H4 (cell line): ENCODE measurements at regions not wholly inside any gene's neighbourhood (a gene's known extent, or its start where the extent isn't known, plus 50 kb on each side); places are given as distances from the start of the nearest gene placed in this dataset.

ENCODE experiments used
- DNase-seq: peaks from one replicate; pipeline ENCODE4 v3.0.0-alpha.2; 2015; ENCODE audit warnings: low spot score

- no peak for DNase-seq
Observed at GRCh38 chr1:117678246-117678977, 72.6 kb downstream of the TENT5C start.

- no peak for DNase-seq
Observed at GRCh38 chr1:117679299-117679698, 73.5 kb downstream of the TENT5C start.

DNA sequence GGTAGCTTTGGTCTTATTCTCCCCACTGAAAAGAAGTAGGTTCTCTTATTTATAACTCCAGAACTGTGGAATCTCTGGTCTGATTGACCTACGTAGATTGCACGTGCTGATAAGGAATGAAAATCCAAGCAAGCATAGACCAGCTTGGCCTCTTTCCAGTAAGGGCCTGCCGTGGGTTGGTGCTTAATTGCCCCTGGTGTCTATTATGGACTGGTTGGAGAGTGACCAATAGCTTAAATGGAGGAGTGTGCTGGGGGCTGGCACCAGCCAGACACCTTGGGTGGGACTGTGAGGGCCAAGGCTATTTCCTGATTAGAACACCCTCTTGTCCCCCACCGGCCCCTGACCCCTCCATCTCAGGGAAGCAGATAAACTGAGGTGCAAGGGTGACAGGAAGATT, 74.0 kb downstream of the TENT5C start:
- no peak for DNase-seq

- DNase-seq: no peak
Observed at GRCh38 chr1:117680316-117681002, 74.6 kb downstream of the TENT5C start.

- no peak for DNase-seq
Observed at GRCh38 chr1:117681093-117681900, 75.4 kb downstream of the TENT5C start.

- no peak for DNase-seq
Observed at GRCh38 chr1:117681901-117682250, 76.0 kb downstream of the TENT5C start.

DNA sequence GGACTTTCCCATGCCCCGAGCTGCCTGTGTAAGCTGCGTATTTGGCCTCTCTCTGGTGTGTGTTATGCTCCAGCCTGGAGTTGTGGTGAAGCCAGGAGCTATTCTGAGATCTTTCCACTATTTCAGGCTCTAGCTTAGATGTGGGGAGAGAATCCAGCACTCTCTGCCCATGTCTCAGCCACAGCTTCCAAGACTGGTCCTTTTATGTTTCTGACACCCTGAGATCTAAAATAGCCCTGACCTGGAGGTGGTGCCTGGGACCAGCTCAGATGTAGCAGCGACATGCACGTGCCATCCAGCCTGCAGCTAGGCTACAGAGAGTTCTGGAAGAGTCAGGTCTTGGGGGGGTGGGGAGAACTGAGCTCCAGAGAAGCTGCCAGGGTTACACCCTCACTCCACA, 76.5 kb downstream of the TENT5C start:
- no peak for DNase-seq

GRCh38 chr1:117683571-117684285, 77.9 kb downstream of the TENT5C start:
- DNase-seq: peak; percentile 44

DNA sequence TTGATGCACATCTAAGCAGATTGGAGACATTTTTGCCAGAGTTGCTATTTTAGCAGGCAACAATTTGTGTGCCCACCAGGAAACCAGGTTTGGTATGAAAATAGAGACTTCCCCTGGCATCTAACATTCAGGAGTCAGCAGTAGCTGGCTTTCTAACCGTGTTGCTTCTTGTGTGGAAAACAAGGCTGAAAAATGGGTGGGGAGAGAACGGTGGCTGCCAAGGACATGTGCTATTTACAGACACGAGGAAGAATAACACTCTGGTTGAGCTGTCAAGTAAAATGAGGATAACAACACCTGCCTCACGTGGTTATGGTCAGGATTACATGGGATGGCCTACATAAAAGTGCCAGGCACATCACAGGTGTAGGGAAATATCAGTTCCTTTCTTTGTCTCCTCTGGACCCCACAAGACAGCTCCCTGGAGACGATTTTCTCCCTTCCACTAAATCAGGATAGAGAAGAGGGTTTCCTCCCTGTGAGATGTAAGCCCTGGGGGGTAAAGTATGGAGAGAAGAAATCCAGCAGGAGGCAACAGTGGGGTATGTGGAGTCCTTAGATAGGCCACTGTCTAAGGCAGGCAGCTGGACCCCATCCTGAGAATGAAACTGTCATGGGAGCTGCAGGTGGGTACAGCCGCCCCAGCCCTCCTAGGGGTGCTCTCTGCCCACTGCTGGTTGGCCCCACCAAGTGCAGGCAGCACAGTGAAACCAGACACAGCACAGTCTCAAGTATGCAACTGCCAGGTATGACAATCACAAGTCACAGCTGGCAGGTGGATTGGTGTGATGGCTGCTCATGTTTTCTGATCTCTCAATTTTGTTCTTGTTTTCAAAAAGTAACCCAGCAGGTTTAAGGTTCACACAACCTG, 80.3 kb downstream of the TENT5C start:
- DNase-seq: no peak

GRCh38 chr1:117686907-117687306, 81.1 kb downstream of the TENT5C start:
- no peak for DNase-seq

- DNase-seq: no peak
Observed at GRCh38 chr1:117689997-117690625, 84.3 kb downstream of the TENT5C start.

DNA sequence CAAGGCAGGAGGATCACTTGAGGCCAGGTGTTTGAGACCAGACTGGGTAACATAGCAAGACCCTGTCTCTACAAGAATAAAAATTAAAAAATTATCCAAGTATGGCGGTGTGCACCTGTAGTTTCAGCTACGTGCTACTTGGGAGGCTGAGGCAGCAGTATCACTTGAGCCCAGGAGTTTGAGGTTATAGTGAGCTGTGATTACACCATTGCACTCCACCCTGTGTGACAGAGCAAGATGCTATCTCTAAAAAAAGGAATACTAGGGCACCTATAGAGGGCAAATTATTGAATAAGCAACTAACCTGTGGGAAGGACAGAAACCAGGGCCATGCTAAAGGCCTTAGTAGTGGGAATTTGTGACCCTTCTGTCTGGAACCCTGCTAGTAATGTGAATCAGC, 86.1 kb downstream of the TENT5C start:
- no peak for DNase-seq

GRCh38 chr1:117694543-117694942, 88.7 kb downstream of the TENT5C start:
- no peak for DNase-seq

- DNase-seq: peak; percentile 41
Observed at GRCh38 chr1:117695796-117696490, 90.1 kb downstream of the TENT5C start.

GRCh38 chr1:117696561-117696960, 90.7 kb downstream of the TENT5C start:
- no peak for DNase-seq

DNA sequence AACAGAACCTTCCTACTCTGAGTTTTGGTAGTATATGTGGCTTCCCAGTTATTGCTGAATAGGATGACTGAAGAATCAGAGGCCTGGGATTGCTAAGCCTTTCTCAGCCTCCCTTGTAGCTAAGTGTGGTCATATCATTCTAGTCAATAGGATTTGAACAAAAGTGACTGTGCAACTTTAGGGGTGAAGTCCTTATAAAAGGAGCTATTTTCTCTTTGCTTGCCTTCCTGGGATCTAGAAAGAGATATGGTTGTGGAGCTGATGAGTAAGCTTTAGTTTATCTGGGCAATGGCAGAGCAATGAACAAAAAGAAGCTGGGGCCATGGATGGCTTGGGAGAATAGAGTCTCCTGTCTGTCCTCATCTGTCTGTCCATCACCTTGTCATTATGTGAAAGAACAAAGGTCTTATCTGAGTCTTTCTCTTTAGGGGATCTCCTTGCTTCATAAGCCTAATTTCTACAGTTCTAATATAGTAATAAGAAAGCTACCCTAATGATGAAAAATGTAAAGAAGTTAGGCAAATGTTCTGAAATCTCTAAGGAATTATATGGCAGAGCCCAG, 91.5 kb downstream of the TENT5C start:
- no peak for DNase-seq

DNA sequence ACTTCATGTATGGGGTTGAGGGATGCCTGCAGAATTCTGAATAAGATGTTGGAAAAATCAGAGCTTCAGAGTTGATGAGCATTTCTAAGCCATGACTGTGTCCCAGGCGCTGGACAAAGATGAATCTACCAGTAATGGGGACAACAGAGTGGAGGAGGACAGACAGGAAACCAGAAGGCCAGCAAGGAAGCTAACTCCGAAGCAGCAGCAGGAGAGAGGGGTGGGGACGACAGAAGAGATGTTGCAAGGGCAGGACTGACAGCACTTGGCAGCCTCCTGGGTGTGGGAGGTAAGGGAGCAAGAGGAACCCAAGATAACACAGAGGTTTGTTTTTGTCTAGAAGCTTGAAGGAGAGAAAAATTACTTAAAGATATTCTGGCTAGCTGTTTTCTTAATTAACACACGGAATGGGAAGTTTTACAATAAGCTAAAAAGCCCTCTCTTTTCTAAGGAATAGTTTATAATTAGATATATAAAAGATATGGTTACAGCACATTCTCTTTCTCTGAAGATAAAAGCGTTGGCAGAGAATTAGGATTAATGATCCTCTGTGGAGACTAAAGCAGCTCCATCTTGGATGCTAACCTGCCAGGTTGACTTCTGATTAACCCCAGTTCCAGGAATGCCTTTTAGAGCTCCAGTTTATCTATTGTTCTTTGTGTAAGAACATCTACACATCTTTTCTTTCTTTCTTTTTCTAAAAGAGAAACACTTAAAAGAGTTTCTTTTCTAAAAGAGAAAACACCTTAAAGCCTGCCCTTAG, 92.7 kb downstream of the TENT5C start:
- DNase-seq: no peak

- no peak for DNase-seq
Observed at GRCh38 chr1:117699953-117700352, 94.1 kb downstream of the TENT5C start.

GRCh38 chr1:117702654-117703053, 96.8 kb downstream of the TENT5C start:
- no peak for DNase-seq
